ENCODE measurements at regions not wholly inside any gene's neighbourhood (a gene's known extent, or its start where the extent isn't known, plus 50 kb on each side); places are given as distances from the start of the nearest gene placed in this dataset.

GRCh38 chr6:4256969-4257368 is 121.6 kb upstream of the ECI2 start:
- Histone ChIP-seq H4K20me1 (replicated peaks; ENCODE audit: control insufficient read depth, insufficient read depth, low read length) (peaks cover 5% of the 10 kb centered on the region; the same call in 1 of the 2 replicates), H3K4me1 (replicated peaks in 1 of 2; ENCODE audit: control insufficient read depth in 2 of 2, insufficient read depth in 2 of 2, low read length in 2 of 2) (peaks cover 5 to 11% of the 10 kb centered on the region in 2 experiments; a peak in 3 of 5 replicates), H3K79me2 (ENCODE audit: control insufficient read depth, insufficient read depth, low read length) (no peaks in the 10 kb centered on the region), H3K4me3 (no peak overlapping the region), H3K9ac (ENCODE audit: insufficient read depth in 1 of 2, low read depth in 2 of 2, low read length in 2 of 2) (no peak overlapping the region), H2AFZ (ENCODE audit: low read depth, low read length) (no peak overlapping the region), H3K9me3 (replicated peaks; ENCODE audit: control insufficient read depth, insufficient read depth, low read depth, low read length) (no peaks in the 10 kb centered on the region), H3K27ac (ENCODE audit: extremely low read depth, low read depth, low read length) (no peak overlapping the region), H3K27me3 (ENCODE audit: control insufficient read depth in 2 of 2, insufficient read depth in 2 of 2, low read length in 2 of 2) (peaks cover 4 to 26% of the 10 kb centered on the region in 2 experiments; a peak in 3 of 5 replicates), H3K9me1 (ENCODE audit: control insufficient read depth, insufficient read depth, low read length) (no peaks in the 10 kb centered on the region), H3K4me2 (ENCODE audit: insufficient read depth, low read length) (peak overlapping the region; percentile 17; the same call in 1 of the 2 replicates), H3K36me3 (ENCODE audit: control insufficient read depth, insufficient read depth, low read length) (no peaks in the 10 kb centered on the region)
- CTCF ChIA-PET (ENCODE audit: low intra/inter-chr PET ratio): no interaction called here
- POLR2A ChIA-PET: interaction anchor here (1.1 kb wide), 1 partner anchor 15 kb away, joined by 4 read pairs; no protein-coding TSS in a partner anchor
- WGBS (ENCODE audit: insufficient coverage, low coverage, missing lambda C conversion rate): 0% methylated on average over 3 of the region's 3 CpGs
- FAIRE-seq (no peak), ATAC-seq (peak; percentile 87), DNase-seq (ENCODE audit: extremely low read depth in 1 of 4, low spot score in 3 of 4) (peak; percentile 22 to 43 (median 36))
- intact Hi-C loops (cut with micrococcal nuclease): no loop called here
- BruUV-seq (replicated peaks): no TSS peak
- in situ Hi-C loops (cut with MboI): no loop called here
- TF ChIP-seq ZBTB11 (CRISPR knock-in tag; IDR thresholded peaks at IDR 0.05) (no peak), STAT5B (CRISPR knock-in tag; IDR thresholded peaks at IDR 0.05) (no peak), NFRKB (IDR thresholded peaks at IDR 0.05; ENCODE audit: low read depth) (no peak), ATF1 (CRISPR knock-in tag; IDR thresholded peaks at IDR 0.05) (no peak), ATF1 (tag; IDR thresholded peaks at IDR 0.05) (peak; percentile 46), ARID2 (IDR thresholded peaks at IDR 0.05) (no peak), ZNF449 (CRISPR knock-in tag; IDR thresholded peaks at IDR 0.05) (no peak), ZBTB2 (IDR thresholded peaks at IDR 0.05) (no peak), GABPB1 (CRISPR knock-in tag; IDR thresholded peaks at IDR 0.05) (no peak), ZNF785 (CRISPR knock-in tag; IDR thresholded peaks at IDR 0.05) (no peak), EZH2 (IDR thresholded peaks at IDR 0.05; ENCODE audit: borderline replicate concordance, low read depth, low read length) (no peak), HDAC3 (IDR thresholded peaks at IDR 0.05; ENCODE audit: borderline replicate concordance, partially characterized antibody) (peak; percentile 23), MAFG (tag; conservative IDR thresholded peaks at IDR 0.05) (peak; percentile 95), HMBOX1 (IDR thresholded peaks at IDR 0.05) (no peak), HDGF (IDR thresholded peaks at IDR 0.05) (no peak), ZNF384 (IDR thresholded peaks at IDR 0.05; ENCODE audit: low read depth, low read length) (peak; percentile 67), POLR2AphosphoS5 (IDR thresholded peaks at IDR 0.05; ENCODE audit: control insufficient read depth, insufficient read depth, low read depth, low read length) (no peak), HNRNPL (IDR thresholded peaks at IDR 0.05; ENCODE audit: low read depth, low read length) (no peak)

All from K562 (cell line).